HCT116 (cell line): ENCODE measurements at regions not wholly inside any gene's neighbourhood (a gene's known extent, or its start where the extent isn't known, plus 50 kb on each side); places are given as distances from the start of the nearest gene placed in this dataset.

Experiments used
- ATAC-seq: fragments of 200-7000 bp; cut with Tn5 transposase; 2 replicates; pipeline ENCODE4 v1.9.1; 2020; ENCODE audit warnings: mild to moderate bottlenecking, moderate library complexity
- BruUV-seq: library from RNA; stranded (reverse); fragments of 400-500 nt; replicated peaks from 2 replicates; lab custom pipeline; 2021; lab: Mats Ljungman, UMichigan
- CTCF ChIA-PET: fragments of 300-600 bp; sonication (Branson Sonifier 250); formaldehyde crosslinking; loops from one replicate; lab custom pipeline; 2021; ENCODE audit warnings: antibody characterized with exemption; lab: Charles Lee
- POLR2A ChIA-PET: fragments of 300-600, 350-600 bp; sonication (Branson Sonifier 250); formaldehyde crosslinking; loops from one replicate; lab custom pipeline; 2021; ENCODE audit warnings: antibody characterized with exemption; lab: Charles Lee
- RAD21 ChIA-PET, 2 experiments: fragments of 300-600 bp; sonication (Branson Sonifier 250); formaldehyde crosslinking; loops; one replicate each; lab custom pipeline; 2023; ENCODE audit warnings: low total read pairs in 2 of 2; ENCODE audit not compliant: uncharacterized antibody in 2 of 2, unreplicated experiment in 2 of 2, low non-redundant PET in 1 of 2; lab: Charles Lee
- DNase-seq: peaks from one replicate; pipeline ENCODE4 v3.0.0-alpha.2; 2010; ENCODE audit warnings: low read depth, low spot score
- H2AFZ ChIP-seq: fragments of 200-600 bp; shearing (Covaris generic), sonication (generic); 2 replicates; pipeline ENCODE4 v1.6.1; 2017; ENCODE audit warnings: low read depth, mixed run types, mixed read lengths, antibody characterized with exemption, low read length; ENCODE audit not compliant: poor library complexity, severe bottlenecking
- H3K27ac ChIP-seq: 2 replicates; pipeline ENCODE4 v1.5.1; 2012; ENCODE audit warnings: low read depth, low read length
- H3K27me3 ChIP-seq: fragments of 200-600 bp; sonication (generic); 2 replicates; pipeline ENCODE4 v1.6.1; 2016; ENCODE audit warnings: mixed run types, low read length, mixed read lengths; ENCODE audit not compliant: insufficient read depth
- H3K36me3 ChIP-seq, 2 experiments: fragments of 200-500 bp in 1 of 2; fragments of 200-600 bp in 1 of 2; sonication (Bioruptor generic) in 1 of 2; sonication (generic) in 1 of 2; 2 replicates each; pipeline versions ENCODE4 v1.5.1 to v1.6.1; 2014 to 2016; ENCODE audit warnings: low read length in 2 of 2, inconsistent platforms in 1 of 2, mixed read lengths in 1 of 2, mixed run types in 1 of 2; ENCODE audit not compliant: insufficient read depth in 2 of 2, control insufficient read depth in 1 of 2
- H3K4me1 ChIP-seq, 2 experiments: fragments of 200-600 bp in 1 of 2; sonication (generic) in 1 of 2; 2 replicates each; pipeline versions ENCODE4 v1.5.1 to v1.6.1; 2012 to 2017; ENCODE audit warnings: low read length in 2 of 2, inconsistent platforms in 1 of 2, mild to moderate bottlenecking in 1 of 2, mixed read lengths in 1 of 2, mixed run types in 1 of 2, moderate library complexity in 1 of 2; ENCODE audit not compliant: insufficient read depth in 2 of 2, control insufficient read depth in 1 of 2
- H3K4me2 ChIP-seq: fragments of 200-600 bp; sonication (generic); 2 replicates; pipeline ENCODE4 v1.6.1; 2017; ENCODE audit warnings: mixed run types, low read length, mixed read lengths
- H3K4me3 ChIP-seq, 2 experiments: fragments of 200-600 bp in 1 of 2; sonication (generic) in 1 of 2; replicated peaks in 1 of 2; 2 replicates each; pipeline ENCODE4 v1.5.1; 2011 to 2016; ENCODE audit warnings: low read length in 2 of 2, control low read depth in 1 of 2, low read depth in 1 of 2, mild to moderate bottlenecking in 1 of 2, mixed read lengths in 1 of 2, mixed run types in 1 of 2
- H3K79me2 ChIP-seq: fragments of 200-600 bp; sonication (generic); 2 replicates; pipeline ENCODE4 v1.6.1; 2017; ENCODE audit warnings: mild to moderate bottlenecking, mixed run types, low read length, moderate library complexity, mixed read lengths; ENCODE audit not compliant: insufficient read depth
- H3K9ac ChIP-seq: fragments of 200-600 bp; sonication (generic); 2 replicates; pipeline ENCODE4 v1.6.1; 2016; ENCODE audit warnings: low read length, mixed read lengths
- H3K9me2 ChIP-seq: fragments of 200-600 bp; sonication (generic), shearing (Covaris generic); 2 replicates; pipeline ENCODE4 v1.6.1; 2017; ENCODE audit warnings: mixed run types, mild to moderate bottlenecking, moderate library complexity; ENCODE audit not compliant: insufficient read depth
- H3K9me3 ChIP-seq, 2 experiments: fragments of 200-500 bp in 1 of 2; fragments of 200-600 bp in 1 of 2; sonication (Bioruptor generic) in 1 of 2; sonication (generic) in 1 of 2; 2 replicates each; pipeline ENCODE4 v1.6.1; 2014 to 2017; ENCODE audit warnings: low read length in 2 of 2, mixed read lengths in 2 of 2, inconsistent platforms in 1 of 2, low read depth in 1 of 2, mild to moderate bottlenecking in 1 of 2, mixed run types in 1 of 2, moderate library complexity in 1 of 2; ENCODE audit not compliant: control insufficient read depth in 1 of 2, insufficient read depth in 1 of 2
- H4K20me1 ChIP-seq: fragments of 200-600 bp; sonication (generic), shearing (Covaris generic); 2 replicates; pipeline ENCODE4 v1.6.1; 2017; ENCODE audit warnings: mixed run types, mild to moderate bottlenecking, moderate library complexity; ENCODE audit not compliant: insufficient read depth
- CTCF ChIP-seq, 3 experiments: fragments of 200-600 bp in 1 of 3; sonication (generic) in 1 of 3; IDR thresholded peaks in 2 of 3; conservative IDR thresholded peaks in 1 of 3; 2 replicates each; pipeline ENCODE4 v1.5.1; 2012 to 2017; ENCODE audit warnings: low read depth in 2 of 3, low read length in 2 of 3, antibody characterized with exemption in 1 of 3, borderline replicate concordance in 1 of 3, control low read depth in 1 of 3, mild to moderate bottlenecking in 1 of 3, mixed read lengths in 1 of 3, mixed run types in 1 of 3, moderate library complexity in 1 of 3; ENCODE audit not compliant: insufficient read depth in 1 of 3
- JUND ChIP-seq: IDR thresholded peaks from 2 replicates; pipeline ENCODE4 v1.6.1; 2012
- POLR2A ChIP-seq: IDR thresholded peaks from 2 replicates; pipeline ENCODE4 v1.7.0; 2011; ENCODE audit warnings: borderline replicate concordance; ENCODE audit not compliant: insufficient read depth, insufficient read length; ENCODE audit errors: extremely low read depth
- REST ChIP-seq: IDR thresholded peaks from 2 replicates; pipeline ENCODE4 v1.6.1; 2012; ENCODE audit warnings: low read depth
- SP1 ChIP-seq: IDR thresholded peaks from 2 replicates; pipeline ENCODE4 v1.6.1; 2012; ENCODE audit warnings: low read depth
- SRF ChIP-seq: IDR thresholded peaks from 2 replicates; pipeline ENCODE4 v1.6.1; 2012; ENCODE audit warnings: low read depth
- intact Hi-C: fragments of 100-400 bp; cut with micrococcal nuclease; formaldehyde crosslinking; loops from 2 replicates; pipeline ENCODE4 v1.10.0; 2022

GRCh38 chr10:20993830-20994527 lies 96.9 kb upstream of the NEBL start (continued):
- TF ChIP-seq REST = no peak

- ChIA-PET POLR2A (no interaction called here), RAD21 (no interaction called here), CTCF (no interaction called here)
- TF ChIP-seq JUND (no peak), CTCF (IDR thresholded peaks at IDR 0.05 in 2 of 3, conservative IDR thresholded peaks at IDR 0.05 in 1 of 3; ENCODE audit: borderline replicate concordance in 1 of 3, insufficient read depth in 1 of 3, low read depth in 2 of 3, low read length in 2 of 3) (no peak), POLR2A (no peak), SRF (no peak), SP1 (no peak)
- no peak for ATAC-seq
- intact Hi-C loops = no loop called here
- Histone ChIP-seq H2AFZ (no peak overlapping the region), H3K9me3 (no peaks in the 10 kb centered on the region), H3K27ac (no peak overlapping the region), H3K9me2 (no peaks in the 10 kb centered on the region), H3K9ac (no peak overlapping the region), H4K20me1 (no peaks in the 10 kb centered on the region; the same call in 1 of the 2 replicates), H3K4me3 (no peak overlapping the region), H3K4me1 (no peaks in the 10 kb centered on the region), H3K36me3 (no peaks in the 10 kb centered on the region), H3K27me3 (no peaks in the 10 kb centered on the region), H3K4me2 (no peak overlapping the region), H3K79me2 (no peaks in the 10 kb centered on the region)
- BruUV-seq = no TSS peak
- DNase-seq = no peak
Observed at GRCh38 chr10:20993389-20993788, 96.3 kb upstream of the NEBL start.
